ENCODE measurements at regions not wholly inside any gene's neighbourhood (a gene's known extent, or its start where the extent isn't known, plus 50 kb on each side); places are given as distances from the start of the nearest gene placed in this dataset.
"Not testable (repeated sequence)": the region's sequence is repeated elsewhere in the genome, so short reads cannot be mapped to it uniquely, and the experiment has no call there.

DNA sequence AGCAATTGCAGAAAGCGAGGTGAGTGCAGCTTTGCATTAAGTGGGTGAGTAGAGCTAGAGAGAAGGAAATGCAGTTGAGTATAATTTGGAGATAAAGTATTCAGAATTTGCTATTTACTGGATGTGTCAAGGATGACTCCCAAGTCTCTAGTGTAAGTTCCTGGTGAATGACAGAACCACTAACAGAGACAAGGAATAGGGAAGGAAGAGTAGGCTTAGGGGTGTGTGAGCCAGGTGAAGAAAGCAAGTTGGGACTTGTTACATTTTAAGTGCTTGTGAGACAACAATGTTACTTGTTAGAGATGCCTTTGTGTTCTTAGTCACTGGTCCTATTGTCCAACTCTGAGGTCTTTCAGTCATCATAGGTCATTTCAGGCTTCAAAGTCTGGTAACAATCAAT lies 70.8 kb downstream of the TBC1D26 start:
- H3K4me1 ChIP-seq; H3K36me3 ChIP-seq; intact Hi-C loops (cut with DNase I); H3K4me3 ChIP-seq; DNase-seq; H3K27ac ChIP-seq; ATAC-seq; H3K27me3 ChIP-seq; H3K9me3 ChIP-seq: not testable (repeated sequence)
- WGBS, 4 donors = 96 to 100% (median 100%) methylated on average over 1 of the region's 1 CpG

DNA sequence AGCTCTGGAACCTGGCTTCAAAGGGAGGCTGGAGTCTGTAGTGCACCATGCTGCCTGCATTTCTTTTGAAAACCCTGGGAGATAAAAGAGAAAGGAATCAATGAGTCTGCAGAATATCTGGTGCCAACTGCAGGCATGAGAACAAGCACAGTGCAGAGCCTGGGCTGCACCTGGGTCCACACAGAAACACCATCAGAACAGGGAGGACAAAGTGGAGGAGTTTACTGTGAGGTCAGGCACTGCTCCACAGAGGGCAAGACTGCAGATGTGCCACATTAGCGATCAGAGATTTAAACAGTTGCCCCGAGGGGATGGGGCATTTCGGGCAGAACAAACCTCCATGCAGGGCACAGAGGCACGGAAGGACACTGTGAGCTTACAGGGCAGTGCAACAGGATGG lies 74.7 kb downstream of the TBC1D26 start:
- DNase-seq; H3K36me3 ChIP-seq; H3K27me3 ChIP-seq; H3K4me1 ChIP-seq; H3K9me3 ChIP-seq; H3K27ac ChIP-seq; H3K4me3 ChIP-seq; ATAC-seq; intact Hi-C loops (cut with DNase I): not testable (repeated sequence)
- WGBS, 4 donors = 61 to 93% (median 88%) methylated on average over 2 to 4 of the region's 4 CpGs

DNA sequence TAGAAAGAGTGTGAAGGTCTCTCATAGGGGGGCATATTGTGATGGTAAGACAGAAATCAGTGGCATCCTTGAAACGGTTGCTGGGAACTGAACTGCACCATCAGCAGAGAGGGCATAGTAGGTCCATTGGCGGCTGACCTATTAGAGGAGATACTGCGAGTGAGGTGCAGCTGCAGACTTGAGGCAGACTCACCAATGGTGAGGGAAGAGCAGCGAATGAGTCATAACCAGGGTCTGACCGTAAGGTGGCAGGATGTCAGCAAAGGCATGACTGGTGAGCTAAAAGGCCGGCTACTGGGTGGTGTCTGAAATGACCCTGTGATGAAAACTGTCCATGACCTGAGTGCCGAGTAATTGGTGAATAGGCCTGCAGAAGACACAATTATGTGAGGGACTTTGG lies 81.3 kb downstream of the TBC1D26 start:
- H3K27ac ChIP-seq; ATAC-seq; H3K36me3 ChIP-seq; H3K4me1 ChIP-seq; DNase-seq; H3K4me3 ChIP-seq; H3K27me3 ChIP-seq; intact Hi-C loops (cut with DNase I); H3K9me3 ChIP-seq: not testable (repeated sequence)
- 76 to 92% (median 87%) methylated on average over 5 to 6 of the region's 7 CpGs for WGBS, 4 donors

DNA sequence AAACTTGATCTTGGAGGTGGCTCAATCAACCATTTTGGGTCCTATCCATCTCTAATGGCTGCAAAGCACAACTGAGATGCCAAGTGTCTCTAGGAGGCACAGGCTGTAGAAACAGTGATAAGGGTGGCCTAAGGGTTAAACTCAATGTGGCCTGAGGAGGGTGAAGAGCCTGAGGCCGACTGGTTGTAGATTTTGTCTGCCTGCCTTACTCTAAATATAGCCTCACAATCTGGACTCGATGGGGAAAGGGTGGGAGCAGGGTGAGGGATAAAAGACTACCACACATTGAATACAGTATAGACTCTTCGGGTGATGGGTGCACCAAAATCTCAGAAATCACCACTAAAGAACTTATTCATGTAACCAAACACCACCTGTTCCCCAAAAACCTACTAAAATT lies 81.9 kb downstream of the TBC1D26 start:
- peak in 3 of 4 donors; percentile 50 to 80 (median 58) for ATAC-seq
- H3K4me1 ChIP-seq; H3K9me3 ChIP-seq; DNase-seq; H3K4me3 ChIP-seq; H3K27ac ChIP-seq; intact Hi-C loops (cut with DNase I); H3K27me3 ChIP-seq; H3K36me3 ChIP-seq: not testable (repeated sequence)
- 26 to 43% (median 33%) methylated on average over 3 of the region's 3 CpGs for WGBS, 4 donors

DNA sequence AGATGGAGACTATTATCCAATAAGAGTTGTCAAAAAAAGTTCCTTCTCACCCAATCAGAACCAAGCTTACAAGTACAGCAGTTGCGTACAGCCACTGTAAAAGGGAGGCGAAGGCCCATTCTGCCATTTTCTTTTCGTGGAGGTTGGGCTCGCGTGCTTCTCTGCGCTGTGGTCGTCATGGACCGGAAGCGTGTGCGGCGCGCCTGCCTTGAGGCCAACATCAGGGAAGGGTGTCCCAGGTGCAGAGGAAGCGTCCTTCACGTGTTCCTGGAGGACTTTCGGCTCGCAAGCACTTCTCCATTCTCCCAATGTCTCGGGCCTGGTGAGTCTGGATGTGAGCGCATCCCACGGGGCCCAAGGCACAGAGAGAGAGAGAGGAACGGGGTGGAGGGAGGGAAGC lies 85.8 kb downstream of the TBC1D26 start:
- not testable (repeated sequence) for H3K27ac ChIP-seq, H3K4me1 ChIP-seq

DNA sequence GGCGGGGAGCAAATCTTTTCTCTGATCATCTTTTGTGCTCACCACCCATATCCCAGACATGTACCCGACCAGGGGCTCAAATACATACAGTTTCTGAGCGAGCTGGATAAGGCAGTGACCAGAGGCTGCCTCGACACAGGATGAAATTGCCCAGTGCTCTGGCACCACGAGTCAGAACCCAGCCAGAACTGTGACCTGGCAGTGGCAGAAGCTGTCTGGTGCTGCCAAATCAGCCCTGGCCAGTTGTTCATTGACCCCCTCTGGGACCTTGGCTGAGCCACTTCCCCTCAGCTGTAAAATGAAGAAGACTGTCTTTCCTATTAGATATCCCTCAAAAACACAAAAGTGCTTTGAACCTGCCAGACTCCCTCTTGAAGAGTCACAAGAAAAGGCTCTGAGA lies 90.2 kb downstream of the TBC1D26 start:
- not testable (repeated sequence) for H3K9me3 ChIP-seq, H3K27me3 ChIP-seq, H3K36me3 ChIP-seq, DNase-seq, ATAC-seq, H3K4me3 ChIP-seq, H3K4me1 ChIP-seq, H3K27ac ChIP-seq
- 61 to 76% methylated on average over 5 of the region's 5 CpGs; no CpG with 5 or more reads in 2 of the 4 donors for WGBS, 4 donors
- intact Hi-C loops (cut with DNase I) = loop anchor here in 1 of 10 donors (10.0 kb wide), 1 partner anchor 173 kb away; the partner anchor contains the start of genes TTC19 and ZSWIM7

More for the DNA sequence above, 85.8 kb downstream of the TBC1D26 start:
- ATAC-seq; H3K9me3 ChIP-seq; H3K36me3 ChIP-seq; H3K27me3 ChIP-seq; H3K4me3 ChIP-seq; intact Hi-C loops (cut with DNase I); DNase-seq: not testable (repeated sequence)
- WGBS, 4 donors = 95 to 97% (median 96%) methylated on average over 13 to 18 of the region's 20 CpGs

DNA sequence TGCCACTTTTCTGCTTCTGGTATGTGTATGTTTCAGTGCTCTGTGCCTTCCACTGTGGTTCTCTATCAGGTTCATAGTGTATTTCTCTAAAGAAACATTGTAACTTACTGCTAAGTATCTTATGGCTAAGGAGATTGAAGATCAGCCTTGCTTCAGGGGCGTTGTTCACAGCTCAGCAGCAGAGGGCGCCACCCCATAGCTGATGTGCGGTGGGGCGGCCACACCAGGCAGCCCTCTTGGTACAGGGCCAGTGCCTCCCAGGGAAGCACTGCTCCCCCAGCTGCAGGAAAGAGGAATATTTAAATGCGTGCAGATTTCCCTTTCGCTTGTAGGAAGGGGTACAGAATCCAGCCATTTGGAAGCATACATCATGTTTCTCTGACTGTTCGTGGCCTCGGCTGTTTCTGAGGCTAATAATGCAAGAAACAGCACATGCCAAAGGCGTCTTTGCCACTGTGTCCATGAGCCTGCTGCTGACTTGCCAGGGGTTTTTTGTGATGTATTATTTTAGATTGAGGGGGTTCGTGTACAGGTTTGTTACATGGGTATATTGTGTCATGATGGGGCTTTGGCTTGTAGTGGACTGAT lies 96.7 kb downstream of the TBC1D26 start:
- H3K4me1 ChIP-seq, H3K9me3 ChIP-seq, H3K36me3 ChIP-seq, H3K27ac ChIP-seq, H3K27me3 ChIP-seq: not testable (repeated sequence)
- DNase-seq (peak; percentile 73 to 89 (median 80)), ATAC-seq (peak; percentile 94 to 100 (median 98))
- TF ChIP-seq, protein P1, sequence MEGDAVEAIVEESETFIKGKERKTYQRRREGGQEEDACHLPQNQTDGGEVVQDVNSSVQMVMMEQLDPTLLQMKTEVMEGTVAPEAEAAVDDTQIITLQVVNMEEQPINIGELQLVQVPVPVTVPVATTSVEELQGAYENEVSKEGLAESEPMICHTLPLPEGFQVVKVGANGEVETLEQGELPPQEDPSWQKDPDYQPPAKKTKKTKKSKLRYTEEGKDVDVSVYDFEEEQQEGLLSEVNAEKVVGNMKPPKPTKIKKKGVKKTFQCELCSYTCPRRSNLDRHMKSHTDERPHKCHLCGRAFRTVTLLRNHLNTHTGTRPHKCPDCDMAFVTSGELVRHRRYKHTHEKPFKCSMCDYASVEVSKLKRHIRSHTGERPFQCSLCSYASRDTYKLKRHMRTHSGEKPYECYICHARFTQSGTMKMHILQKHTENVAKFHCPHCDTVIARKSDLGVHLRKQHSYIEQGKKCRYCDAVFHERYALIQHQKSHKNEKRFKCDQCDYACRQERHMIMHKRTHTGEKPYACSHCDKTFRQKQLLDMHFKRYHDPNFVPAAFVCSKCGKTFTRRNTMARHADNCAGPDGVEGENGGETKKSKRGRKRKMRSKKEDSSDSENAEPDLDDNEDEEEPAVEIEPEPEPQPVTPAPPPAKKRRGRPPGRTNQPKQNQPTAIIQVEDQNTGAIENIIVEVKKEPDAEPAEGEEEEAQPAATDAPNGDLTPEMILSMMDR (IDR thresholded peaks at IDR 0.05) = peak; percentile 68 to 88 (median 84)
- intact Hi-C loops (cut with DNase I) = loop anchor here in 6 of 10 donors (2.0 to 10.0 kb wide), 3 partner anchors 166 to 170 kb away; partner anchors contain the start of genes TTC19 (in 6 of the 6) and ZSWIM7 (in 6 of the 6)
- peak overlapping the region in 5 of 12 donors; percentile 14 to 39 (median 33) for H3K4me3 ChIP-seq
- 3 to 42% (median 11%) methylated on average over 1 to 10 of the region's 10 CpGs for WGBS, 4 donors

DNA sequence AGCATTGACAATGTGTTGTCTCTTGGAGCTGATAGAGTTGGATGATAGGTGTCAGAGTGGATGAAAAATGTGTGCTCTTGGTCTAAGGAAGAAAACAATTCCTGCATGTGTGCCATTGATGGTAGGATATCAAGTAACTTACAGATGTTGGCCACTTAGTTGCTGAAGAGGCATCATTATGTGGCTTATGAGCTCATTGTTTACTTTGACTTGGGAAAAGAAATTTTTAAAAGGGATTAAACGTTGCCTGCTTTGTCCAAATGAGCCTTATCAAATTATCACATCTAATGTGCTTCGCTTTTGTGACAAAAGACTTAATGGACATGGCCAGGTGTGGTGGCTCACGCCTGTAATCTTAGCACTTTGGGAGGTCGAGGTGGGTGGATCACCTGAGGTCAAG lies 98.1 kb downstream of the TBC1D26 start:
- H3K27me3 ChIP-seq, H3K36me3 ChIP-seq, DNase-seq, ATAC-seq, H3K4me3 ChIP-seq, H3K4me1 ChIP-seq, H3K9me3 ChIP-seq, H3K27ac ChIP-seq: not testable (repeated sequence)
- 83 to 87% (median 86%) methylated on average over 4 of the region's 4 CpGs for WGBS, 4 donors
- intact Hi-C loops (cut with DNase I) = loop anchor here in 3 of 10 donors (5.0 kb wide), 2 partner anchors 162 to 167 kb away; partner anchors contain the start of genes TTC19 (in 2 of the 3) and ZSWIM7 (in 2 of the 3)

DNA sequence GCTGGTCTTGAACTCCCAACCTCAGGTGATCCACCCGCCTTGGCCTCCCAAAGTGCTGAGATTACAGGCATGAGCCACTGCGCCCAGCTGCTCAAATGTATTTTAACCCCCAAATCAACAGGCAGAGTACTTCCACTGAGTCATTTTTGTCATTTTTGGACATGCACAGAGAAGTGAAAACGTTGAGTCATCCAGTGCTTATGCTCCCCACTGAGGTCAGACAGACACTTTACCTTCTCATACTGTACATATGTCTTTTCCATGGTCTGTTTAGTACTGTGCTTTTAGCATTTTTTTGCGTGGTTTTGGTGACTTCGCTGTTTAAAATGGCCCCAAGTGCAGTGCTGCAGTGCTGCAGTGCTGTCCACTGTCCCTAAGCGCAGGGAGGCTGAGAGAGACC lies 99.1 kb downstream of the TBC1D26 start:
- H3K27me3 ChIP-seq, H3K27ac ChIP-seq, H3K36me3 ChIP-seq, H3K4me1 ChIP-seq, H3K9me3 ChIP-seq, DNase-seq, H3K4me3 ChIP-seq, ATAC-seq: not testable (repeated sequence)
- 69 to 89% (median 86%) methylated on average over 6 of the region's 6 CpGs for WGBS, 4 donors
- intact Hi-C loops (cut with DNase I) = loop anchor here in 3 of 10 donors (5.0 kb wide), 2 partner anchors 161 to 166 kb away; partner anchors contain the start of genes TTC19 (in 2 of the 3) and ZSWIM7 (in 2 of the 3)

DNA sequence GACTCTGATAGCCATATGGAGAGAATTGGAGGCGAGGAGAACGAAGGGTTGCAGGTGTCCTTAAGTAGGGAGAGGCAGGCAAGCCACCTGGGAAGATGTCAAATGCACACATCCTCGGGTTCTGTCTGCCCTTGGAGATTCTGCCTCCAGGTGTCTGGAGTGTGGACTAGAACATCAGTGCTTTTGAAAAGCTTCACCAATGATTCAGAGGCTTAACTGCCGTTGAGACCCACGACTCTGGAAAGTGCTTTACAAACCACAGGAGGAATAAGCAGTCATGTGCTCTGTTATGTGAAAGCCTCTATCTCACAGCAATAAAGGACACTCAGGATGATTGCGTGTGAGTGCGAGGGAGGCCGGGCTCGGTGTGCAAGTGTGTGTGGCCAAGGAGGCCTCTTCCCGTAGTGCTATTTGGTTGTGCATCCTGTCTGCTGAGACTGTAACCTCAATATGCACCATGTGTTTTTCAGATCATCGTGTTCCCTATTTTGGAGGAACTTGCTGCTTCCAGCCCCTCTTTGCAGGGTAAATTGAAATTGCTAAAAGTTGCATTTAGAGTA lies 100.9 kb downstream of the TBC1D26 start:
- 52 to 86% (median 61%) methylated on average over 11 of the region's 11 CpGs for WGBS, 4 donors
- H3K27ac ChIP-seq, H3K9me3 ChIP-seq, H3K4me3 ChIP-seq, DNase-seq, H3K4me1 ChIP-seq, H3K27me3 ChIP-seq, H3K36me3 ChIP-seq: not testable (repeated sequence)
- intact Hi-C loops (cut with DNase I) = loop anchor here in 3 of 10 donors (5.0 kb wide), 2 partner anchors 159 to 164 kb away; partner anchors contain the start of genes TTC19 (in 2 of the 3) and ZSWIM7 (in 2 of the 3)
- ATAC-seq = peak in 1 of 4 donors; percentile 52

Data from heart left ventricle (tissue), 16 donors.